Stimulated activated memory B cell treated with anti-CD40 and anti-IgM and Interleukin-4, amounts not matched to agents 10 μg/mL and 1 μg/mL and 100 μg/mL, for 72 hours (primary cell): ENCODE measurements at regions not wholly inside any gene's neighbourhood (a gene's known extent, or its start where the extent isn't known, plus 50 kb on each side); places are given as distances from the start of the nearest gene placed in this dataset.
A peak's percentile ranks its signal among the peaks of the same experiment; 100 is the strongest.
"Not testable (repeated sequence)": the region's sequence is repeated elsewhere in the genome, so short reads cannot be mapped to it uniquely, and the experiment has no call there.

ENCODE experiments used
- ATAC-seq: fragments of 150-1000 bp; cut with Tn5 transposase; 2 replicates; pipeline ENCODE4 v1.10.0; 2021
- H3K27ac Mint-ChIP-seq: one replicate; pipeline ENCODE4 v1.8.0; 2022; ENCODE audit warnings: mild to moderate bottlenecking, mixed read lengths
- H3K27me3 Mint-ChIP-seq: one replicate; pipeline ENCODE4 v1.8.0; 2022; ENCODE audit warnings: mixed read lengths
- H3K36me3 Mint-ChIP-seq: one replicate; pipeline ENCODE4 v1.8.0; 2022; ENCODE audit warnings: mixed read lengths
- H3K4me1 Mint-ChIP-seq: one replicate; pipeline ENCODE4 v1.8.0; 2022; ENCODE audit warnings: mixed read lengths
- H3K4me3 Mint-ChIP-seq: one replicate; pipeline ENCODE4 v1.8.0; 2022; ENCODE audit warnings: mild to moderate bottlenecking, moderate library complexity, mixed read lengths
- H3K9me3 Mint-ChIP-seq: one replicate; pipeline ENCODE4 v1.8.0; 2022; ENCODE audit warnings: mixed read lengths

GRCh38 chr21:6133373-6133772, 4388.0 kb upstream of the TPTE start:
- not testable (repeated sequence) for H3K9me3 Mint-ChIP-seq, H3K4me3 Mint-ChIP-seq, H3K4me1 Mint-ChIP-seq, ATAC-seq, H3K36me3 Mint-ChIP-seq, H3K27ac Mint-ChIP-seq, H3K27me3 Mint-ChIP-seq

- not testable (repeated sequence) for H3K9me3 Mint-ChIP-seq, H3K4me3 Mint-ChIP-seq, ATAC-seq, H3K4me1 Mint-ChIP-seq, H3K36me3 Mint-ChIP-seq, H3K27ac Mint-ChIP-seq, H3K27me3 Mint-ChIP-seq
Observed at GRCh38 chr21:6133852-6134630, 4387.3 kb upstream of the TPTE start.

- H3K27ac Mint-ChIP-seq, H3K4me3 Mint-ChIP-seq, ATAC-seq, H3K36me3 Mint-ChIP-seq, H3K27me3 Mint-ChIP-seq, H3K4me1 Mint-ChIP-seq, H3K9me3 Mint-ChIP-seq: not testable (repeated sequence)
Observed at GRCh38 chr21:6136732-6137131, 4384.7 kb upstream of the TPTE start.

- H3K27me3 Mint-ChIP-seq, H3K4me1 Mint-ChIP-seq, H3K36me3 Mint-ChIP-seq, H3K9me3 Mint-ChIP-seq, H3K27ac Mint-ChIP-seq, H3K4me3 Mint-ChIP-seq: not testable (repeated sequence)
- ATAC-seq = peak; percentile 76
Observed at GRCh38 chr21:6138244-6139136, 4382.9 kb upstream of the TPTE start.

- H3K9me3 Mint-ChIP-seq, H3K4me3 Mint-ChIP-seq, H3K4me1 Mint-ChIP-seq, H3K27ac Mint-ChIP-seq, H3K27me3 Mint-ChIP-seq, H3K36me3 Mint-ChIP-seq: not testable (repeated sequence)
- peak; percentile 73 for ATAC-seq
Observed at GRCh38 chr21:6139331-6139730, 4382.1 kb upstream of the TPTE start.

- ATAC-seq, H3K27ac Mint-ChIP-seq, H3K4me3 Mint-ChIP-seq, H3K4me1 Mint-ChIP-seq, H3K27me3 Mint-ChIP-seq, H3K36me3 Mint-ChIP-seq, H3K9me3 Mint-ChIP-seq: not testable (repeated sequence)
Observed at GRCh38 chr21:6139862-6140261, 4381.5 kb upstream of the TPTE start.

GRCh38 chr21:6140467-6141137, 4380.8 kb upstream of the TPTE start:
- ATAC-seq, H3K9me3 Mint-ChIP-seq: not testable (repeated sequence)

GRCh38 chr21:6141138-6141474, 4380.3 kb upstream of the TPTE start:
- not testable (repeated sequence) for H3K4me1 Mint-ChIP-seq, H3K27me3 Mint-ChIP-seq, H3K27ac Mint-ChIP-seq, H3K4me3 Mint-ChIP-seq, H3K9me3 Mint-ChIP-seq, H3K36me3 Mint-ChIP-seq, ATAC-seq

More at GRCh38 chr21:6140467-6141137, 4380.8 kb upstream of the TPTE start:
- not testable (repeated sequence) for H3K27ac Mint-ChIP-seq, H3K36me3 Mint-ChIP-seq, H3K4me3 Mint-ChIP-seq, H3K27me3 Mint-ChIP-seq, H3K4me1 Mint-ChIP-seq

- H3K4me1 Mint-ChIP-seq, H3K36me3 Mint-ChIP-seq, H3K4me3 Mint-ChIP-seq, H3K27me3 Mint-ChIP-seq, H3K27ac Mint-ChIP-seq, H3K9me3 Mint-ChIP-seq, ATAC-seq: not testable (repeated sequence)
Observed at GRCh38 chr21:6153154-6153553, 4368.2 kb upstream of the TPTE start.

- not testable (repeated sequence) for H3K27ac Mint-ChIP-seq, H3K9me3 Mint-ChIP-seq, H3K4me3 Mint-ChIP-seq, ATAC-seq, H3K36me3 Mint-ChIP-seq, H3K4me1 Mint-ChIP-seq, H3K27me3 Mint-ChIP-seq
Observed at GRCh38 chr21:6154524-6155320, 4366.7 kb upstream of the TPTE start.

GRCh38 chr21:6156712-6157389, 4364.5 kb upstream of the TPTE start:
- H3K36me3 Mint-ChIP-seq, H3K4me1 Mint-ChIP-seq, H3K4me3 Mint-ChIP-seq, H3K9me3 Mint-ChIP-seq, H3K27ac Mint-ChIP-seq, H3K27me3 Mint-ChIP-seq: not testable (repeated sequence)
- peak; percentile 77 for ATAC-seq

- not testable (repeated sequence) for H3K9me3 Mint-ChIP-seq, H3K4me1 Mint-ChIP-seq, H3K27me3 Mint-ChIP-seq, H3K4me3 Mint-ChIP-seq, H3K36me3 Mint-ChIP-seq, H3K27ac Mint-ChIP-seq
- ATAC-seq = peak; percentile 67
Observed at GRCh38 chr21:6157515-6157914, 4363.9 kb upstream of the TPTE start.

GRCh38 chr21:6158171-6158570, 4363.2 kb upstream of the TPTE start:
- H3K36me3 Mint-ChIP-seq, H3K27me3 Mint-ChIP-seq: not testable (repeated sequence)
- ATAC-seq = peak; percentile 71

More at GRCh38 chr21:6158171-6158570, 4363.2 kb upstream of the TPTE start:
- H3K4me1 Mint-ChIP-seq, H3K4me3 Mint-ChIP-seq, H3K9me3 Mint-ChIP-seq, H3K27ac Mint-ChIP-seq: not testable (repeated sequence)
